ENCODE measurements at regions not wholly inside any gene's neighbourhood (a gene's known extent, or its start where the extent isn't known, plus 50 kb on each side); places are given as distances from the start of the nearest gene placed in this dataset.

DNA sequence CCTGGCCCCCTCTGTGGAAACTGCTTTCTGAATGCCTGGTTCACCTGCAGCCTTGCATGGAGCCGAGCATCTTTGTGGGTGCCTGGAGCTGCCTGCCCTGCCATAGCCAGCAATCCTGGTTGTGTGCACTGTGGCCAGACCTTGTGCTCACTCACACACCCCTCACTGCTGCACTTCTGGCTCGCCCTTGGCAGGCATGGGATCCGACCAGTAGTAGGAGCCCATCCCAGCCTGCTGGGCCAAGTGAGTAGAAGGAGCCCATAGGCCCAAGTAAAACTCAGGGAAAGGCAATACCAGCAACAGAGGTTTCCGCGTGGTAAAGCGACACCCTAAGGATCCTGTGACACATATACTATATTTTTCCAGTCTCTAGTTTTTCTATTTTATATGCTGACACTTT, 270.0 kb upstream of the NAV3 start:
- TF ChIP-seq, protein P1, sequence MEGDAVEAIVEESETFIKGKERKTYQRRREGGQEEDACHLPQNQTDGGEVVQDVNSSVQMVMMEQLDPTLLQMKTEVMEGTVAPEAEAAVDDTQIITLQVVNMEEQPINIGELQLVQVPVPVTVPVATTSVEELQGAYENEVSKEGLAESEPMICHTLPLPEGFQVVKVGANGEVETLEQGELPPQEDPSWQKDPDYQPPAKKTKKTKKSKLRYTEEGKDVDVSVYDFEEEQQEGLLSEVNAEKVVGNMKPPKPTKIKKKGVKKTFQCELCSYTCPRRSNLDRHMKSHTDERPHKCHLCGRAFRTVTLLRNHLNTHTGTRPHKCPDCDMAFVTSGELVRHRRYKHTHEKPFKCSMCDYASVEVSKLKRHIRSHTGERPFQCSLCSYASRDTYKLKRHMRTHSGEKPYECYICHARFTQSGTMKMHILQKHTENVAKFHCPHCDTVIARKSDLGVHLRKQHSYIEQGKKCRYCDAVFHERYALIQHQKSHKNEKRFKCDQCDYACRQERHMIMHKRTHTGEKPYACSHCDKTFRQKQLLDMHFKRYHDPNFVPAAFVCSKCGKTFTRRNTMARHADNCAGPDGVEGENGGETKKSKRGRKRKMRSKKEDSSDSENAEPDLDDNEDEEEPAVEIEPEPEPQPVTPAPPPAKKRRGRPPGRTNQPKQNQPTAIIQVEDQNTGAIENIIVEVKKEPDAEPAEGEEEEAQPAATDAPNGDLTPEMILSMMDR (IDR thresholded peaks at IDR 0.05) = no peak
- TF ChIP-seq POLR2A (IDR thresholded peaks at IDR 0.05) = no peak

All from adrenal gland (tissue), 5 donors.